GM23248 (cell line): ENCODE measurements at regions not wholly inside any gene's neighbourhood (a gene's known extent, or its start where the extent isn't known, plus 50 kb on each side); places are given as distances from the start of the nearest gene placed in this dataset.

Experiments used
- EZH2 ChIP-seq: fragments of 200-600 bp; sonication (generic); IDR thresholded peaks from 2 replicates; pipeline ENCODE4 v1.6.1; 2018; ENCODE audit warnings: antibody characterized with exemption, mild to moderate bottlenecking; ENCODE audit not compliant: insufficient read depth, poor library complexity, severe bottlenecking
- EZH2phosphoT487 ChIP-seq: fragments of 200-600 bp; sonication (generic); IDR thresholded peaks from 2 replicates; pipeline ENCODE4 v1.6.1; 2018; ENCODE audit warnings: antibody characterized with exemption, moderate library complexity, mild to moderate bottlenecking, low read depth; ENCODE audit not compliant: insufficient read depth

DNA sequence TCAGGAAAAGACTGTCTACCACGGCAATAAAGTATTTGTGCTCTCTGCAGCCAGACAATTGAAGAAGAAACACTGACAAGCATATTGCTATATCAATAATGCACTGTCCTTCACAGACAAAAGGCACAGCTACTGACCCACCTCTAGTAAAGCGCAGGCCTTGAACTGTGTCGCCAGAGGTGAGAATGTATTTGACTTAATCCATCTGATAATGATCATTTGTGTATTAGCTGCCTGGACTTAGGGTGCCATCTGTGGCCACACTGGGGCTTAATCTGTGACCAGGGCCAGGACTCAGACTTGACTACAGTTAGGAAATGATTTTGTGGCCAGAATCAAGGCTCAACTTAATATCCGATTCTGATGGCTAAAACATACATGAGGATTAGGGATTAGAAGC lies 260.4 kb downstream of the SMARCA1 start:
- TF ChIP-seq EZH2 (no peak), EZH2phosphoT487 (no peak)
